GM20431 (cell line): ENCODE measurements at regions not wholly inside any gene's neighbourhood (a gene's known extent, or its start where the extent isn't known, plus 50 kb on each side); places are given as distances from the start of the nearest gene placed in this dataset.

Experiments
- in situ Hi-C: fragments of 300-500 bp; cut with MseI, MboI; formaldehyde crosslinking; loops from one replicate; pipeline ENCODE4 v1.15.0; 2020; ENCODE audit warnings: low sequenced_read_pairs; ENCODE audit not compliant: unreplicated experiment

GRCh38 chr3:18786650-18787323 lies 361.5 kb upstream of the KCNH8 start:
- in situ Hi-C loops = no loop called here

GRCh38 chr3:18782191-18782590 lies 357.1 kb upstream of the SATB1 start:
- in situ Hi-C loops = no loop called here

- in situ Hi-C loops = no loop called here
Measured at GRCh38 chr3:18780959-18781358, 355.8 kb upstream of the SATB1 start.

- in situ Hi-C loops = no loop called here
Measured at GRCh38 chr3:18779704-18780103, 354.6 kb upstream of the SATB1 start.

- in situ Hi-C loops = no loop called here
Measured at GRCh38 chr3:18778598-18778997, 353.5 kb upstream of the SATB1 start.

GRCh38 chr3:18778094-18778493 lies 353.0 kb upstream of the SATB1 start:
- in situ Hi-C loops = no loop called here

- in situ Hi-C loops = no loop called here
Measured at GRCh38 chr3:18775501-18775900, 350.4 kb upstream of the SATB1 start.

- in situ Hi-C loops = no loop called here
Measured at GRCh38 chr3:18774319-18775088, 349.4 kb upstream of the SATB1 start.

GRCh38 chr3:18772699-18773305 lies 347.7 kb upstream of the SATB1 start:
- in situ Hi-C loops = no loop called here

GRCh38 chr3:18771931-18772330 lies 346.8 kb upstream of the SATB1 start:
- in situ Hi-C loops = no loop called here

- in situ Hi-C loops = no loop called here
Measured at GRCh38 chr3:18770800-18771199, 345.7 kb upstream of the SATB1 start.

- in situ Hi-C loops = loop anchor here (10.0 kb wide), 1 partner anchor 213 kb away; no protein-coding TSS in a partner anchor
Measured at GRCh38 chr3:18767756-18768303, 342.7 kb upstream of the SATB1 start.

GRCh38 chr3:18766974-18767373 lies 341.8 kb upstream of the SATB1 start:
- in situ Hi-C loops = loop anchor here (10.0 kb wide), 1 partner anchor 212 kb away; no protein-coding TSS in a partner anchor

GRCh38 chr3:18765662-18766061 lies 340.5 kb upstream of the SATB1 start:
- in situ Hi-C loops = loop anchor here (10.0 kb wide), 1 partner anchor 211 kb away; no protein-coding TSS in a partner anchor

GRCh38 chr3:18765161-18765560 lies 340.0 kb upstream of the SATB1 start:
- in situ Hi-C loops = loop anchor here (10.0 kb wide), 1 partner anchor 210 kb away; no protein-coding TSS in a partner anchor

GRCh38 chr3:18761530-18761929 lies 336.4 kb upstream of the SATB1 start:
- in situ Hi-C loops = loop anchor here (10.0 kb wide), 1 partner anchor 207 kb away; no protein-coding TSS in a partner anchor

- in situ Hi-C loops = no loop called here
Measured at GRCh38 chr3:18758047-18758704, 333.0 kb upstream of the SATB1 start.

- in situ Hi-C loops = no loop called here
Measured at GRCh38 chr3:18757476-18757875, 332.3 kb upstream of the SATB1 start.

- in situ Hi-C loops = no loop called here
Measured at GRCh38 chr3:18752273-18752934, 327.3 kb upstream of the SATB1 start.

GRCh38 chr3:18751514-18751913 lies 326.4 kb upstream of the SATB1 start:
- in situ Hi-C loops = no loop called here
